ENCODE measurements at regions not wholly inside any gene's neighbourhood (a gene's known extent, or its start where the extent isn't known, plus 50 kb on each side); places are given as distances from the start of the nearest gene placed in this dataset.

GRCh38 chr14:34368115-34368970 lies 93.7 kb downstream of the SPTSSA start (continued):
- no peak for TF ChIP-seq ZFX (CRISPR knock-in tag; IDR thresholded peaks at IDR 0.05; ENCODE audit: low read depth)
- no peak for TF ChIP-seq ZNF142 (CRISPR knock-in tag; IDR thresholded peaks at IDR 0.05)
- TF ChIP-seq, protein P1, sequence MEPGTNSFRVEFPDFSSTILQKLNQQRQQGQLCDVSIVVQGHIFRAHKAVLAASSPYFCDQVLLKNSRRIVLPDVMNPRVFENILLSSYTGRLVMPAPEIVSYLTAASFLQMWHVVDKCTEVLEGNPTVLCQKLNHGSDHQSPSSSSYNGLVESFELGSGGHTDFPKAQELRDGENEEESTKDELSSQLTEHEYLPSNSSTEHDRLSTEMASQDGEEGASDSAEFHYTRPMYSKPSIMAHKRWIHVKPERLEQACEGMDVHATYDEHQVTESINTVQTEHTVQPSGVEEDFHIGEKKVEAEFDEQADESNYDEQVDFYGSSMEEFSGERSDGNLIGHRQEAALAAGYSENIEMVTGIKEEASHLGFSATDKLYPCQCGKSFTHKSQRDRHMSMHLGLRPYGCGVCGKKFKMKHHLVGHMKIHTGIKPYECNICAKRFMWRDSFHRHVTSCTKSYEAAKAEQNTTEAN (CRISPR knock-in tag; conservative IDR thresholded peaks at IDR 0.05): no peak
- TF ChIP-seq ZNF281 (CRISPR knock-in tag; IDR thresholded peaks at IDR 0.05; ENCODE audit: borderline replicate concordance): 0 out of 2 replicates have a peak, but pooled peaks have one; percentile 10
- TF ChIP-seq ZNF713 (CRISPR knock-in tag; IDR thresholded peaks at IDR 0.05): no peak
- TF ChIP-seq CCDC6 (CRISPR knock-in tag; IDR thresholded peaks at IDR 0.05): 0 out of 2 replicates have a peak, but pooled peaks have one; percentile 17
- no peak for TF ChIP-seq ZKSCAN5 (CRISPR knock-in tag; IDR thresholded peaks at IDR 0.05)
- peak; percentile 70 for TF ChIP-seq NFE2L2 (IDR thresholded peaks at IDR 0.05; ENCODE audit: low read length)
- TF ChIP-seq ZNF761 (CRISPR knock-in tag; conservative IDR thresholded peaks at IDR 0.05): no peak
- TF ChIP-seq DR1 (CRISPR knock-in tag; IDR thresholded peaks at IDR 0.05): no peak
- TF ChIP-seq ZNF737 (CRISPR knock-in tag; IDR thresholded peaks at IDR 0.05; ENCODE audit: borderline replicate concordance): no peak
- no peak for TF ChIP-seq ZNF616 (CRISPR knock-in tag; IDR thresholded peaks at IDR 0.05; ENCODE audit: low read depth)
- TF ChIP-seq HMG20B (CRISPR knock-in tag; conservative IDR thresholded peaks at IDR 0.05): peak; percentile 53; the same call in 1 of the 2 replicates
- TF ChIP-seq PREB (CRISPR knock-in tag; IDR thresholded peaks at IDR 0.05): no peak
- TF ChIP-seq ZNF558 (CRISPR knock-in tag; IDR thresholded peaks at IDR 0.05; ENCODE audit: borderline replicate concordance): no peak
- no peak for TF ChIP-seq ZNF543 (CRISPR knock-in tag; IDR thresholded peaks at IDR 0.05)
- TF ChIP-seq FOXK1 (CRISPR knock-in tag; IDR thresholded peaks at IDR 0.05; ENCODE audit: borderline replicate concordance, low read depth): peak; percentile 17; the same call in 1 of the 2 replicates

Data from HepG2 (cell line).